Heart left ventricle (tissue), 16 donors: ENCODE measurements at regions not wholly inside any gene's neighbourhood (a gene's known extent, or its start where the extent isn't known, plus 50 kb on each side); places are given as distances from the start of the nearest gene placed in this dataset.

Experiments
- ATAC-seq, 4 donors: fragments of 200-7000 bp; cut with Tn5 transposase; one replicate each; pipeline ENCODE4 v1.9.1; 2020 to 2022; ENCODE audit warnings: moderate library complexity in 4 of 4, mild to moderate bottlenecking in 3 of 4, moderate number of reproducible peaks in 1 of 4
- DNase-seq, 5 donors: peaks; one replicate each; pipeline ENCODE4 v3.0.0-alpha.2; 2020
- H3K27ac ChIP-seq, 12 donors: fragments of 200-600 bp; sonication (generic) in 4 of 12; one replicate each; pipeline versions ENCODE4 v1.5.0 to v1.8.0; 2016 to 2022; ENCODE audit warnings: mild to moderate bottlenecking in 2 of 12
- H3K27me3 ChIP-seq, 9 donors: fragments of 200-600 bp; sonication (generic) in 2 of 9; one replicate each; pipeline versions ENCODE4 v1.5.1 to v1.8.0; 2016 to 2022; ENCODE audit warnings: mild to moderate bottlenecking in 3 of 9
- H3K36me3 ChIP-seq, 9 donors: fragments of 200-600 bp; sonication (generic) in 2 of 9; one replicate each; pipeline versions ENCODE4 v1.5.0 to v1.8.0; 2018 to 2022; ENCODE audit warnings: mild to moderate bottlenecking in 2 of 9
- H3K4me1 ChIP-seq, 12 donors: fragments of 200-600 bp; sonication (generic) in 4 of 12; one replicate each; pipeline versions ENCODE4 v1.5.0 to v1.8.0; 2016 to 2022; ENCODE audit warnings: mild to moderate bottlenecking in 3 of 12
- H3K4me3 ChIP-seq, 12 donors: fragments of 200-600 bp; sonication (generic) in 4 of 12; one replicate each; pipeline versions ENCODE4 v1.5.0 to v1.8.0; 2017 to 2022; ENCODE audit warnings: mild to moderate bottlenecking in 9 of 12, moderate library complexity in 4 of 12
- H3K9me3 ChIP-seq, 12 donors: fragments of 200-600 bp; sonication (generic) in 4 of 12; one replicate each; pipeline versions ENCODE4 v1.5.0 to v1.8.0; 2016 to 2022; ENCODE audit warnings: mild to moderate bottlenecking in 1 of 12
- POLR2A ChIP-seq, 2 donors: fragments of 450-650 bp; IDR thresholded peaks; one replicate each; pipeline ENCODE4 v1.6.1; 2017; ENCODE audit warnings: antibody characterized with exemption in 2 of 2, mild to moderate bottlenecking in 2 of 2, moderate library complexity in 2 of 2
- WGBS, 4 donors: extraction: QIAGEN DNeasy Blood & Tissue Kit in 2 of 4; methylation state at CpG; one replicate each; pipeline versions ENCODE4 v1.1.5 to v1.1.7; 2013 to 2018; 5-methylcytosine and 5-hydroxymethylcytosine counted together
- intact Hi-C, 10 donors: fragments of 100-400 bp; cut with DNase I; formaldehyde crosslinking; loops; one replicate each; pipeline versions ENCODE4 v1.11.1 to v1.14.2; 2022
- TF ChIP-seq, protein P1 (sequence below), 12 donors: fragments of 200-600 bp; sonication (generic) in 4 of 12; IDR thresholded peaks; one replicate each; pipeline versions ENCODE4 v1.5.0 to v1.8.0; 2018 to 2022; ENCODE audit warnings: antibody characterized with exemption in 12 of 12, mild to moderate bottlenecking in 5 of 12
- donor health status: ischemic (EF 13 %, LVEDD 7.1; RV severe dilation, severe dysfunction).
- donor health status: healthy with polysubstance abuse.
- donor health status: DM: no; HTN: yes; CAD: no.
- donor health status: DM: no; HTN: no; CAD: no.
- donor health status: ischemic (EF 25% LVEDD 6.9; RV normal size, moderate dysfunction).
- donor health status: ischemic (EF 25% LVEDD 5.7; RV mildly dilated, moderate dysfunction).
- donor health status: healthy.
- donor health status: DM: yes; HTN: yes; CAD: no.
- donor health status: ischemic (EF 35%, LVEDD 5.7; RV mildly dilated, moderate dysfunction).
- donor health status: nonischemic (EF 11% LVEDD 7.7; RV severe dilation, severe dysfunction).
- donor health status: DM: yes; HTN: yes; CAD: no.
- donor health status: PGD.
- donor health status: ischemic (EF 29% LVEDD 5.4; RV normal size, mild dysfunction).
- donor health status: nonischemic (EF 23%, LVEDD 6.1; RV moderate dilation, normal function).

DNA sequence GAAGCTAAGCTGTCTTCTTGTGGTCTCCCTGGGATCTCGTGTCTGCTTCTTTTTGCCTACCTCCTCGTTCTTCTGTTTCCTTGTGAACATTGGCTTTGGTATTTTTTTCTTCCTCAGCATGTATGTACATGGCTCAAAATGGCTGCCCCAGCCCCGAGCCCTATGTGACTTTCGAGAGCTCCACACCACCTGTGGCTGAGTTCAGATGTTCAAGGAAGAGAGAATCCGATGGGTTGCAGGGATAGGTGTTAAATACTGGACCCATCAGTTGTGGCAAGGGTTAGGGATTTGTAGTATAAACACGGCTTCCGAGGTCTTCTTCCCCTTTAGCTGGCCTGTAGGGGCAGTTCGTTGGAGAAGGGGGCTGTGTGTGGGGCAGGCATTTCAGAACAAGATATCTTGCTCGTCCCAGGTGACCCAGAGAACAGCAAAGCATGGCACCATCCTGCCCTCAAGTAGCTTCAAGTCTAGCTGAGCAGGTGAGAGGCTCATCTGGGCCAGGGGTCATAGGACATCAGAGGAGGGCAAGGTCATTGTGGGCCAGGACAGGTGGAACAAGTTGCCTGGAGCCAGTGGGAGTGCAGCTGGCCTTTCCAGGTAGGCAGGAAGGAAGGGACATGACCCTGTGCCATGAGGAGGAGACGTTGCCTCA lies 57.2 kb upstream of the COMTD1 start:
- Histone ChIP-seq H3K27me3 (peaks cover 0 to 5% (median 0%) of the 10 kb centered on the region in 9 donors), H3K27ac (no peak overlapping the region), H3K36me3 (no peaks in the 10 kb centered on the region), H3K9me3 (peaks cover 0 to 9% (median 0%) of the 10 kb centered on the region in 12 donors), H3K4me3 (no peak overlapping the region), H3K4me1 (peaks cover 0 to 28% (median 19%) of the 10 kb centered on the region in 12 donors)
- intact Hi-C loops = loop anchor here in 6 of 10 donors (5.0 to 10.0 kb wide), 3 partner anchors 99 to 742 kb away; no protein-coding TSS in a partner anchor
- TF ChIP-seq, protein P1, sequence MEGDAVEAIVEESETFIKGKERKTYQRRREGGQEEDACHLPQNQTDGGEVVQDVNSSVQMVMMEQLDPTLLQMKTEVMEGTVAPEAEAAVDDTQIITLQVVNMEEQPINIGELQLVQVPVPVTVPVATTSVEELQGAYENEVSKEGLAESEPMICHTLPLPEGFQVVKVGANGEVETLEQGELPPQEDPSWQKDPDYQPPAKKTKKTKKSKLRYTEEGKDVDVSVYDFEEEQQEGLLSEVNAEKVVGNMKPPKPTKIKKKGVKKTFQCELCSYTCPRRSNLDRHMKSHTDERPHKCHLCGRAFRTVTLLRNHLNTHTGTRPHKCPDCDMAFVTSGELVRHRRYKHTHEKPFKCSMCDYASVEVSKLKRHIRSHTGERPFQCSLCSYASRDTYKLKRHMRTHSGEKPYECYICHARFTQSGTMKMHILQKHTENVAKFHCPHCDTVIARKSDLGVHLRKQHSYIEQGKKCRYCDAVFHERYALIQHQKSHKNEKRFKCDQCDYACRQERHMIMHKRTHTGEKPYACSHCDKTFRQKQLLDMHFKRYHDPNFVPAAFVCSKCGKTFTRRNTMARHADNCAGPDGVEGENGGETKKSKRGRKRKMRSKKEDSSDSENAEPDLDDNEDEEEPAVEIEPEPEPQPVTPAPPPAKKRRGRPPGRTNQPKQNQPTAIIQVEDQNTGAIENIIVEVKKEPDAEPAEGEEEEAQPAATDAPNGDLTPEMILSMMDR (IDR thresholded peaks at IDR 0.05) = no peak
- TF ChIP-seq POLR2A (IDR thresholded peaks at IDR 0.05) = no peak
- ATAC-seq (no peak), DNase-seq (no peak)
- WGBS, 4 donors = 94 to 98% (median 95%) methylated on average over 10 of the region's 10 CpGs

DNA sequence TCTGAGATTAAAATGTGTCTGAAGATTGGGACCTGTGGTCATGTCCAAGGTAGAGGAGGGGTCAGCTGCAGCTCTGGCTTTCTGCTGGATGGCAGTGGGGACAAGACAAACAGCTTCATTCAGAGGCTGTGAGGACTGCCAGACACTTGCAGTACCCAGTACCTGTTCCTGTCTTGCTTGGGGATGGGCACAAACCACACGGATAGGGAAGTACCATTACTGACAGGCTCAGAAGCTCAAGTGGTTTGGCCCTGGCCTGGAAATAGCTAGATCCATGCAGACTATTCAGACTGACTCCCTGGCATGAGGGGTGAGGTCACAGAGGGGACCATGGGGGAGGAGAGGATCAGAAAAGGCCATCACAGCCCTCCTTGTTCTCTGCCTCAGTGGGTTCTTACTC lies 56.0 kb upstream of the COMTD1 start:
- ATAC-seq (no peak), DNase-seq (no peak)
- peaks cover 0 to 5% (median 0%) of the 10 kb centered on the region in 9 donors for H3K27me3 ChIP-seq
- TF ChIP-seq, protein P1 (IDR thresholded peaks at IDR 0.05) = no peak
- TF ChIP-seq POLR2A (IDR thresholded peaks at IDR 0.05) = no peak
- WGBS, 4 donors = 13 to 46% (median 41%) methylated on average over 1 of the region's 1 CpG; no CpG with 5 or more reads in 1 of the 4 donors
- H3K36me3 ChIP-seq = no peaks in the 10 kb centered on the region
- H3K4me3 ChIP-seq = no peak overlapping the region
- H3K27ac ChIP-seq = no peak overlapping the region
- peaks cover 0 to 28% (median 19%) of the 10 kb centered on the region in 12 donors for H3K4me1 ChIP-seq
- peaks cover 0 to 9% (median 0%) of the 10 kb centered on the region in 12 donors for H3K9me3 ChIP-seq
- intact Hi-C loops = loop anchor here in 6 of 10 donors (5.0 to 10.0 kb wide), 3 partner anchors 100 to 743 kb away; no protein-coding TSS in a partner anchor

DNA sequence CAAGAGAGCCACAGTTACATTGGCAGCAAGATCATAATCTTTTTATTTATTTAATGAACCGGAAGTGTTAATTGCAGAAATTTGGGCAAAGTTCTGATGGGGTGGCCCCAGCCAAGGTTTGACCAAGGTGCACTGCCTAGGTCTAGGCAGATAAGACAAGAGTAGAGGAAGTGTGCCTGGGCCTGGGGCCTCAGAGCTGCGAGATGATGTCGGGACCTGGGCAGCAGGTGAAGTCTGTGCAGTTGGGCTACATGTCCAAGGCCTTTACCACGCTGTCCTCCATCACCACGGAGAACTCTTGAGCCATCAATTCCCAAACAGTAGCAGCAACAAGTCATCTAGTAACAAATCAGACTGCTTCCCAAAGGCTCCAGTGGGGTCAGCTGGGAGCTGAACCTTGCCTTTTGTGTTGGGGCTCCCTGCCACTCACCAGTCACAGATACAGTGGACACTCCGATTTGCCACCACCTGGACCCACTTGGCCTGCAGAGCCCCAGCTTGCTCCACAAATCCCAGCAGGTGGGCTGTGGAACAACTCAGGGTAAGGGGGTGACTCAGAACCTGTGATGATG lies 52.5 kb upstream of the COMTD1 start:
- peaks cover 0 to 12% (median 6%) of the 10 kb centered on the region in 12 donors for H3K4me1 ChIP-seq
- ATAC-seq = no peak
- H3K27ac ChIP-seq = no peak overlapping the region
- no peak overlapping the region for H3K4me3 ChIP-seq
- H3K9me3 ChIP-seq = peaks cover 0 to 9% (median 0%) of the 10 kb centered on the region in 12 donors
- no peak for TF ChIP-seq POLR2A (IDR thresholded peaks at IDR 0.05)
- TF ChIP-seq, protein P1 (IDR thresholded peaks at IDR 0.05) = no peak
- no peak for DNase-seq
- H3K36me3 ChIP-seq = no peaks in the 10 kb centered on the region
- WGBS, 4 donors = 83 to 97% (median 93%) methylated on average over 6 of the region's 6 CpGs
- no peaks in the 10 kb centered on the region for H3K27me3 ChIP-seq
- intact Hi-C loops = no loop called here

DNA sequence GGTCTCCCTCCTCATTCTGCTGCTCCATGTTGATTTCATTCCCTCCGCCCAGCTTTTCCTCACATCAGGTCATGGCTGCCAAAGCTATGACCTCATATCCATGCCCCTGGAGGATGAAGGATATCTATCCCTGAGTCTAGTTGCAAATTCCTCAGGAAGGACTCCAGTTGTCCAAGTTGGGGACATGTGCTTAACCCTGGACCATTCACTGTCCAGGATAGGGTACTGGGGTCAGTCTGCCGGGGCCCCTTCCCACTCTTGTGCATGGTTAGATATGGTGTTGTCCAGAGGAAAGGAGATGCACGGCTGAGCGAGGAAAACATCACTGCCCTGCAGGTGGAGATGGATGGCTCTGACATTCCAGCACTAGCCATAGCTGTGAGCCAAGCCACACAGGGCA lies 51.9 kb upstream of the COMTD1 start:
- Histone ChIP-seq H3K4me1 (peaks cover 0 to 15% (median 7%) of the 10 kb centered on the region in 12 donors), H3K4me3 (no peak overlapping the region), H3K9me3 (peaks cover 0 to 9% (median 0%) of the 10 kb centered on the region in 12 donors), H3K36me3 (no peaks in the 10 kb centered on the region), H3K27ac (no peak overlapping the region), H3K27me3 (no peaks in the 10 kb centered on the region)
- no peak for ATAC-seq
- WGBS, 4 donors = 79 to 88% (median 86%) methylated on average over 4 of the region's 4 CpGs
- DNase-seq = no peak
- intact Hi-C loops = no loop called here
- TF ChIP-seq, protein P1 (IDR thresholded peaks at IDR 0.05) = no peak
- no peak for TF ChIP-seq POLR2A (IDR thresholded peaks at IDR 0.05)
